Kidney epithelial cell (primary cell): ENCODE measurements at regions not wholly inside any gene's neighbourhood (a gene's known extent, or its start where the extent isn't known, plus 50 kb on each side); places are given as distances from the start of the nearest gene placed in this dataset.
"Not testable (repeated sequence)": the region's sequence is repeated elsewhere in the genome, so short reads cannot be mapped to it uniquely, and the experiment has no call there.

Source experiments
- DNase-seq: peaks from one replicate; pipeline ENCODE4 v3.0.0-alpha.2; 2010; ENCODE audit warnings: low read depth
- H3K27me3 ChIP-seq: 2 replicates; pipeline ENCODE4 v1.6.0; 2011; ENCODE audit warnings: low read length; ENCODE audit not compliant: control insufficient read depth, insufficient read depth
- H3K36me3 ChIP-seq: 2 replicates; pipeline ENCODE4 v1.5.1; 2011; ENCODE audit warnings: low read length; ENCODE audit not compliant: control insufficient read depth, insufficient read depth
- H3K4me3 ChIP-seq: 2 replicates; pipeline ENCODE4 v1.5.1; 2011; ENCODE audit warnings: low read depth, mild to moderate bottlenecking, control low read depth, low read length
- TF ChIP-seq, protein P1 (sequence below): IDR thresholded peaks from 2 replicates; pipeline ENCODE4 v1.5.1; 2011; ENCODE audit warnings: mild to moderate bottlenecking, moderate library complexity, low read length, control low read depth, inconsistent platforms; ENCODE audit not compliant: insufficient read depth, poor library complexity, severe bottlenecking

- DNase-seq = no peak
- Histone ChIP-seq H3K4me3 (no peak overlapping the region), H3K36me3 (no peaks in the 10 kb centered on the region), H3K27me3 (no peaks in the 10 kb centered on the region)
- TF ChIP-seq, protein P1, sequence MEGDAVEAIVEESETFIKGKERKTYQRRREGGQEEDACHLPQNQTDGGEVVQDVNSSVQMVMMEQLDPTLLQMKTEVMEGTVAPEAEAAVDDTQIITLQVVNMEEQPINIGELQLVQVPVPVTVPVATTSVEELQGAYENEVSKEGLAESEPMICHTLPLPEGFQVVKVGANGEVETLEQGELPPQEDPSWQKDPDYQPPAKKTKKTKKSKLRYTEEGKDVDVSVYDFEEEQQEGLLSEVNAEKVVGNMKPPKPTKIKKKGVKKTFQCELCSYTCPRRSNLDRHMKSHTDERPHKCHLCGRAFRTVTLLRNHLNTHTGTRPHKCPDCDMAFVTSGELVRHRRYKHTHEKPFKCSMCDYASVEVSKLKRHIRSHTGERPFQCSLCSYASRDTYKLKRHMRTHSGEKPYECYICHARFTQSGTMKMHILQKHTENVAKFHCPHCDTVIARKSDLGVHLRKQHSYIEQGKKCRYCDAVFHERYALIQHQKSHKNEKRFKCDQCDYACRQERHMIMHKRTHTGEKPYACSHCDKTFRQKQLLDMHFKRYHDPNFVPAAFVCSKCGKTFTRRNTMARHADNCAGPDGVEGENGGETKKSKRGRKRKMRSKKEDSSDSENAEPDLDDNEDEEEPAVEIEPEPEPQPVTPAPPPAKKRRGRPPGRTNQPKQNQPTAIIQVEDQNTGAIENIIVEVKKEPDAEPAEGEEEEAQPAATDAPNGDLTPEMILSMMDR = no peak
Measured at GRCh38 chr5:8727396-8727795, 818.5 kb downstream of the SEMA5A start.

GRCh38 chr5:8729437-8729836 lies 816.4 kb downstream of the SEMA5A start:
- TF ChIP-seq, protein P1 = no peak
- Histone ChIP-seq H3K36me3 (no peaks in the 10 kb centered on the region), H3K4me3 (no peak overlapping the region), H3K27me3 (no peaks in the 10 kb centered on the region)
- DNase-seq = no peak

- H3K36me3 ChIP-seq = no peaks in the 10 kb centered on the region
- TF ChIP-seq, protein P1 = no peak
- DNase-seq = no peak
- H3K27me3 ChIP-seq = no peaks in the 10 kb centered on the region
- H3K4me3 ChIP-seq = no peak overlapping the region
Measured at GRCh38 chr5:8730194-8730593, 815.7 kb downstream of the SEMA5A start.

- H3K36me3 ChIP-seq, H3K4me3 ChIP-seq, DNase-seq, H3K27me3 ChIP-seq: not testable (repeated sequence)
Measured at GRCh38 chr5:8731110-8731509, 814.8 kb downstream of the SEMA5A start.

- TF ChIP-seq, protein P1 = no peak
- H3K27me3 ChIP-seq = no peaks in the 10 kb centered on the region
- H3K36me3 ChIP-seq = no peaks in the 10 kb centered on the region
- H3K4me3 ChIP-seq = no peak overlapping the region
- no peak for DNase-seq
Measured at GRCh38 chr5:8740595-8740994, 805.3 kb downstream of the SEMA5A start.

GRCh38 chr5:8749556-8749955 lies 796.3 kb downstream of the SEMA5A start:
- H3K4me3 ChIP-seq = no peak overlapping the region
- TF ChIP-seq, protein P1 = no peak
- no peaks in the 10 kb centered on the region for H3K27me3 ChIP-seq
- no peaks in the 10 kb centered on the region for H3K36me3 ChIP-seq
- DNase-seq = no peak
